ENCODE measurements at regions not wholly inside any gene's neighbourhood (a gene's known extent, or its start where the extent isn't known, plus 50 kb on each side); places are given as distances from the start of the nearest gene placed in this dataset.

- ChIA-PET CTCF (no interaction called here), POLR2A (no interaction called here)
- peaks cover 0 to 12% (median 7%) of the 10 kb centered on the region in 5 donors for H3K9me3 Mint-ChIP-seq
- no peak for DNase-seq
- H3K27ac Mint-ChIP-seq = no peak overlapping the region
- H3K4me3 ChIP-seq (ENCODE audit: low read length) = no peak overlapping the region
- H3K4me1 Mint-ChIP-seq = no peaks in the 10 kb centered on the region
- H3K27me3 Mint-ChIP-seq = no peaks in the 10 kb centered on the region
- no peaks in the 10 kb centered on the region for H3K36me3 ChIP-seq (ENCODE audit: insufficient read depth, low read length)
- no peaks in the 10 kb centered on the region for H3K27me3 ChIP-seq (ENCODE audit: insufficient read depth, low read length, poor library complexity, severe bottlenecking)
- H3K4me1 ChIP-seq (ENCODE audit: insufficient read depth, low read length) = no peaks in the 10 kb centered on the region
- H3K36me3 Mint-ChIP-seq = no peaks in the 10 kb centered on the region
- H3K4me3 Mint-ChIP-seq = no peak overlapping the region
- H3K9me3 ChIP-seq (ENCODE audit: low read length) = no peaks in the 10 kb centered on the region
- H3K27ac ChIP-seq (ENCODE audit: low read depth, low read length) = no peak overlapping the region
Measured at GRCh38 chr1:163864207-163864606, 542.5 kb downstream of the NUF2 start.

- no peak overlapping the region for H3K27ac Mint-ChIP-seq
- Histone ChIP-seq H3K36me3 (ENCODE audit: insufficient read depth, low read length) (no peaks in the 10 kb centered on the region), H3K9me3 (ENCODE audit: low read length) (no peaks in the 10 kb centered on the region)
Measured at GRCh38 chr1:163866564-163866963, 544.8 kb downstream of the NUF2 start.

GRCh38 chr1:163870666-163871065 lies 548.9 kb downstream of the NUF2 start:
- Histone ChIP-seq H3K9me3 (ENCODE audit: low read length) (no peaks in the 10 kb centered on the region), H3K36me3 (ENCODE audit: insufficient read depth, low read length) (no peaks in the 10 kb centered on the region), H3K27me3 (ENCODE audit: insufficient read depth, low read length, poor library complexity, severe bottlenecking) (no peaks in the 10 kb centered on the region), H3K27ac (ENCODE audit: low read depth, low read length) (no peak overlapping the region), H3K4me3 (ENCODE audit: low read length) (no peak overlapping the region), H3K4me1 (ENCODE audit: insufficient read depth, low read length) (no peaks in the 10 kb centered on the region)
- POLR2A ChIA-PET = no interaction called here
- no peak for DNase-seq
- H3K27ac Mint-ChIP-seq = no peak overlapping the region
- H3K36me3 Mint-ChIP-seq = no peaks in the 10 kb centered on the region
- peaks cover 0 to 2% of the 10 kb centered on the region in 2 donors for H3K27me3 Mint-ChIP-seq
- CTCF ChIA-PET = no interaction called here
- H3K4me3 Mint-ChIP-seq = no peak overlapping the region
- H3K4me1 Mint-ChIP-seq = no peaks in the 10 kb centered on the region
- peaks cover 2 to 29% (median 14%) of the 10 kb centered on the region in 5 donors for H3K9me3 Mint-ChIP-seq

More at GRCh38 chr1:163866564-163866963, 544.8 kb downstream of the NUF2 start:
- Mint-ChIP-seq H3K4me3 (no peak overlapping the region), H3K36me3 (no peaks in the 10 kb centered on the region), H3K9me3 (peaks cover 0 to 21% (median 11%) of the 10 kb centered on the region in 5 donors), H3K4me1 (no peaks in the 10 kb centered on the region), H3K27me3 (no peaks in the 10 kb centered on the region)
- no peak for DNase-seq
- no peak overlapping the region for H3K4me3 ChIP-seq (ENCODE audit: low read length)
- no peaks in the 10 kb centered on the region for H3K27me3 ChIP-seq (ENCODE audit: insufficient read depth, low read length, poor library complexity, severe bottlenecking)
- no peak overlapping the region for H3K27ac ChIP-seq (ENCODE audit: low read depth, low read length)
- no peaks in the 10 kb centered on the region for H3K4me1 ChIP-seq (ENCODE audit: insufficient read depth, low read length)
- POLR2A ChIA-PET = no interaction called here
- CTCF ChIA-PET = no interaction called here

- H3K4me1 Mint-ChIP-seq = no peaks in the 10 kb centered on the region
- Histone ChIP-seq H3K9me3 (ENCODE audit: low read length) (no peaks in the 10 kb centered on the region), H3K4me3 (ENCODE audit: low read length) (no peak overlapping the region), H3K4me1 (ENCODE audit: insufficient read depth, low read length) (no peaks in the 10 kb centered on the region), H3K36me3 (ENCODE audit: insufficient read depth, low read length) (no peaks in the 10 kb centered on the region), H3K27ac (ENCODE audit: low read depth, low read length) (no peak overlapping the region), H3K27me3 (ENCODE audit: insufficient read depth, low read length, poor library complexity, severe bottlenecking) (no peaks in the 10 kb centered on the region)
- H3K4me3 Mint-ChIP-seq = no peak overlapping the region
- ChIA-PET POLR2A (no interaction called here), CTCF (no interaction called here)
- H3K27me3 Mint-ChIP-seq = peaks cover 0 to 2% of the 10 kb centered on the region in 2 donors
- no peak overlapping the region for H3K27ac Mint-ChIP-seq
- no peak for DNase-seq
- peaks cover 5 to 29% (median 16%) of the 10 kb centered on the region in 5 donors for H3K9me3 Mint-ChIP-seq
- no peaks in the 10 kb centered on the region for H3K36me3 Mint-ChIP-seq
Measured at GRCh38 chr1:163872067-163872466, 550.3 kb downstream of the NUF2 start.

GRCh38 chr1:163874070-163874469 lies 552.3 kb downstream of the NUF2 start:
- H3K4me1 Mint-ChIP-seq = no peaks in the 10 kb centered on the region
- Histone ChIP-seq H3K4me3 (ENCODE audit: low read length) (no peak overlapping the region), H3K27ac (ENCODE audit: low read depth, low read length) (no peak overlapping the region), H3K36me3 (ENCODE audit: insufficient read depth, low read length) (no peaks in the 10 kb centered on the region), H3K4me1 (ENCODE audit: insufficient read depth, low read length) (no peaks in the 10 kb centered on the region), H3K9me3 (ENCODE audit: low read length) (no peaks in the 10 kb centered on the region), H3K27me3 (ENCODE audit: insufficient read depth, low read length, poor library complexity, severe bottlenecking) (no peaks in the 10 kb centered on the region)
- H3K9me3 Mint-ChIP-seq = peaks cover 8 to 21% (median 11%) of the 10 kb centered on the region in 5 donors
- no peak overlapping the region for H3K4me3 Mint-ChIP-seq
- H3K36me3 Mint-ChIP-seq = no peaks in the 10 kb centered on the region
- H3K27me3 Mint-ChIP-seq = peaks cover 0 to 2% of the 10 kb centered on the region in 2 donors
- ChIA-PET CTCF (no interaction called here), POLR2A (no interaction called here)
- no peak for DNase-seq
- no peak overlapping the region for H3K27ac Mint-ChIP-seq

- no peak overlapping the region for H3K4me3 ChIP-seq (ENCODE audit: low read length)
- no peaks in the 10 kb centered on the region for H3K4me1 ChIP-seq (ENCODE audit: insufficient read depth, low read length)
- POLR2A ChIA-PET = no interaction called here
- DNase-seq = no peak
- no peaks in the 10 kb centered on the region for H3K27me3 ChIP-seq (ENCODE audit: insufficient read depth, low read length, poor library complexity, severe bottlenecking)
- CTCF ChIA-PET = no interaction called here
- H3K27ac ChIP-seq (ENCODE audit: low read depth, low read length) = no peak overlapping the region
- no peaks in the 10 kb centered on the region for H3K9me3 ChIP-seq (ENCODE audit: low read length)
- H3K36me3 ChIP-seq (ENCODE audit: insufficient read depth, low read length) = no peaks in the 10 kb centered on the region
- Mint-ChIP-seq H3K27ac (no peak overlapping the region), H3K4me3 (no peak overlapping the region), H3K27me3 (peaks cover 0 to 2% of the 10 kb centered on the region in 2 donors), H3K36me3 (no peaks in the 10 kb centered on the region), H3K4me1 (no peaks in the 10 kb centered on the region), H3K9me3 (peaks cover 7 to 15% (median 8%) of the 10 kb centered on the region in 5 donors)
Measured at GRCh38 chr1:163875200-163875926, 553.6 kb downstream of the NUF2 start.

- no peak overlapping the region for H3K27ac ChIP-seq (ENCODE audit: low read depth, low read length)
- no peaks in the 10 kb centered on the region for H3K36me3 ChIP-seq (ENCODE audit: insufficient read depth, low read length)
- Mint-ChIP-seq H3K9me3 (peaks cover 7 to 11% (median 8%) of the 10 kb centered on the region in 5 donors), H3K27me3 (peaks cover 0 to 2% of the 10 kb centered on the region in 2 donors), H3K4me3 (no peak overlapping the region), H3K4me1 (no peaks in the 10 kb centered on the region), H3K36me3 (no peaks in the 10 kb centered on the region), H3K27ac (no peak overlapping the region)
- ChIA-PET CTCF (no interaction called here), POLR2A (no interaction called here)
- H3K27me3 ChIP-seq (ENCODE audit: insufficient read depth, low read length, poor library complexity, severe bottlenecking) = no peaks in the 10 kb centered on the region
- H3K4me3 ChIP-seq (ENCODE audit: low read length) = no peak overlapping the region
- H3K4me1 ChIP-seq (ENCODE audit: insufficient read depth, low read length) = no peaks in the 10 kb centered on the region
- no peaks in the 10 kb centered on the region for H3K9me3 ChIP-seq (ENCODE audit: low read length)
- DNase-seq = no peak
Measured at GRCh38 chr1:163875927-163876320, 554.2 kb downstream of the NUF2 start.

- H3K27ac ChIP-seq (ENCODE audit: low read depth, low read length) = no peak overlapping the region
Measured at GRCh38 chr1:163876546-163876945, 554.8 kb downstream of the NUF2 start.

More at GRCh38 chr1:163876546-163876945, 554.8 kb downstream of the NUF2 start:
- no peaks in the 10 kb centered on the region for H3K36me3 ChIP-seq (ENCODE audit: insufficient read depth, low read length)
- H3K36me3 Mint-ChIP-seq = no peaks in the 10 kb centered on the region
- no peak overlapping the region for H3K4me3 Mint-ChIP-seq
- CTCF ChIA-PET = no interaction called here
- H3K27me3 ChIP-seq (ENCODE audit: insufficient read depth, low read length, poor library complexity, severe bottlenecking) = no peaks in the 10 kb centered on the region
- POLR2A ChIA-PET = no interaction called here
- H3K4me3 ChIP-seq (ENCODE audit: low read length) = no peak overlapping the region
- H3K27me3 Mint-ChIP-seq = peaks cover 0 to 2% of the 10 kb centered on the region in 2 donors
- no peaks in the 10 kb centered on the region for H3K4me1 Mint-ChIP-seq
- no peak for DNase-seq
- H3K9me3 ChIP-seq (ENCODE audit: low read length) = no peaks in the 10 kb centered on the region
- H3K27ac Mint-ChIP-seq = no peak overlapping the region
- peaks cover 7 to 11% (median 8%) of the 10 kb centered on the region in 5 donors for H3K9me3 Mint-ChIP-seq
- H3K4me1 ChIP-seq (ENCODE audit: insufficient read depth, low read length) = no peaks in the 10 kb centered on the region

Data from CD8-positive, alpha-beta memory T cell (primary cell).